ACC112 (cell line): ENCODE measurements at regions not wholly inside any gene's neighbourhood (a gene's known extent, or its start where the extent isn't known, plus 50 kb on each side); places are given as distances from the start of the nearest gene placed in this dataset.
"Not testable (repeated sequence)": the region's sequence is repeated elsewhere in the genome, so short reads cannot be mapped to it uniquely, and the experiment has no call there.

Experiments used
- H2AFZ ChIP-seq: fragments of 200-600 bp; sonication (generic); one replicate; pipeline ENCODE4 v1.6.0; 2017; ENCODE audit warnings: antibody characterized with exemption, low read length; ENCODE audit not compliant: unreplicated experiment
- H3K27ac ChIP-seq: fragments of 200-600 bp; sonication (generic); 2 replicates; pipeline ENCODE4 v1.5.1; 2014; ENCODE audit warnings: low read depth, mild to moderate bottlenecking, antibody characterized with exemption, low read length, moderate library complexity
- H3K27me3 ChIP-seq: fragments of 200-600 bp; sonication (generic); 2 replicates; pipeline ENCODE4 v1.6.1; 2014; ENCODE audit warnings: mild to moderate bottlenecking, antibody characterized with exemption, low read length, moderate library complexity, mixed read lengths; ENCODE audit not compliant: insufficient read depth
- H3K36me3 ChIP-seq: fragments of 200-600 bp; sonication (generic); 2 replicates; pipeline ENCODE4 v1.6.1; 2016; ENCODE audit warnings: mild to moderate bottlenecking, antibody characterized with exemption, low read length, moderate library complexity, mixed read lengths; ENCODE audit not compliant: insufficient read depth
- H3K4me1 ChIP-seq: fragments of 200-600 bp; sonication (generic); one replicate; pipeline ENCODE4 v1.6.1; 2016; ENCODE audit warnings: low read length, mixed read lengths; ENCODE audit not compliant: insufficient read depth, unreplicated experiment, control insufficient read depth
- H3K4me3 ChIP-seq: fragments of 200-600 bp; sonication (generic); 2 replicates; pipeline ENCODE4 v1.5.1; 2014; ENCODE audit warnings: mild to moderate bottlenecking, low read depth, low read length
- H3K79me2 ChIP-seq: fragments of 200-600 bp; sonication (generic); one replicate; pipeline ENCODE4 v1.6.0; 2016; ENCODE audit warnings: low read length; ENCODE audit not compliant: control insufficient read depth, unreplicated experiment, insufficient read depth

DNA sequence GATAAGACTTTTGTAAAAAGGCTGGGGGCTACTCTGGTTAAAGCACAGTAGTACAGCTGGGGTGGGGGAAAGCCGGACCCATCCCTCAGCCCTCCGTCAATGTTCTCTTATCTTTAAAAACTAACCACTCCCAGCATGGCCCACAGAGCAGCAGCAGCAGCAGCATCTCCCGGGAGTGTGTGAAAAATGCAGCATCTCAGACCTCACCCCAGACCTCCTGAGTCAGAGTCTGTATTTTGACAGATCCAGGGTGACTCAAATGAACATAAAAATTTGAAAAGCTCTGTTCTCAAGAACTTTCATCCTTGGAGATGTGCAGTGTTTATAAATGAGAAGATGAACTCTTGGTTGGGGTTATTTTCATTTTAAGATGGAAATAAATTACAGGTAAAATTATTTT, 277.7 kb upstream of the ECI2 start:
- no peak overlapping the region for H3K4me3 ChIP-seq
- no peak overlapping the region for H3K27ac ChIP-seq
- H3K36me3 ChIP-seq: no peaks in the 10 kb centered on the region
- H3K79me2 ChIP-seq: no peaks in the 10 kb centered on the region
- no peaks in the 10 kb centered on the region for H3K4me1 ChIP-seq
- H2AFZ ChIP-seq: no peak overlapping the region
- no peaks in the 10 kb centered on the region for H3K27me3 ChIP-seq

DNA sequence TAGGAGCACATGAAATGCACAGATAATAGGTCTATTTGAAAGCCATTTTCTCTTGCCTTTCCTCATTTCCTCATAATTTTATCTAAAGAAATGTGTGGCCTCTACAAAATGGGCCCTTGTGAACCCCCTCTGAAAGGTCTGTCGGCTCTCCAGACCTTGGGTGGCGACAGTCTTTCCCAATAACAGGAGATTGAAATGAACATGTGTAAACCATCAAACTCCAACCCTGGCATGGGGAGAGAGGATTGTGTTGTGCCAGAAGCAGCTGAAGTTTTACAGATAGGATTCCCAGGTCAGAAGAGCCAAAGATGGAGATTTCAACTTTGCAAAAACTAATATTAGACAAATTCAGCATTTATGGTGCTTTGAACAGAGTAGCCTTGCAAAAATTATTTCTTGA, 277.1 kb upstream of the ECI2 start:
- Histone ChIP-seq H3K27me3 (no peaks in the 10 kb centered on the region), H3K79me2 (no peaks in the 10 kb centered on the region), H3K4me1 (no peaks in the 10 kb centered on the region), H2AFZ (no peak overlapping the region), H3K4me3 (no peak overlapping the region), H3K27ac (no peak overlapping the region), H3K36me3 (no peaks in the 10 kb centered on the region)

GRCh38 chr6:4412077-4412476, 276.7 kb upstream of the ECI2 start:
- no peaks in the 10 kb centered on the region for H3K4me1 ChIP-seq
- H3K36me3 ChIP-seq: no peaks in the 10 kb centered on the region
- H2AFZ ChIP-seq: no peak overlapping the region
- no peak overlapping the region for H3K4me3 ChIP-seq
- H3K27ac ChIP-seq: no peak overlapping the region
- H3K27me3 ChIP-seq: no peaks in the 10 kb centered on the region
- H3K79me2 ChIP-seq: no peaks in the 10 kb centered on the region

GRCh38 chr6:4407710-4408109, 272.3 kb upstream of the ECI2 start:
- H2AFZ ChIP-seq, H3K4me3 ChIP-seq, H3K79me2 ChIP-seq, H3K36me3 ChIP-seq, H3K27me3 ChIP-seq, H3K27ac ChIP-seq: not testable (repeated sequence)
- H3K4me1 ChIP-seq: peaks cover 12% of the 10 kb centered on the region

GRCh38 chr6:4405621-4406212, 270.3 kb upstream of the ECI2 start:
- Histone ChIP-seq H3K79me2 (no peaks in the 10 kb centered on the region), H3K4me1 (peaks cover 23% of the 10 kb centered on the region), H3K4me3 (no peak overlapping the region), H3K27me3 (no peaks in the 10 kb centered on the region), H2AFZ (no peak overlapping the region), H3K27ac (no peak overlapping the region), H3K36me3 (no peaks in the 10 kb centered on the region)

- no peaks in the 10 kb centered on the region for H3K36me3 ChIP-seq
- no peaks in the 10 kb centered on the region for H3K79me2 ChIP-seq
- peaks cover 23% of the 10 kb centered on the region for H3K4me1 ChIP-seq
- H3K27me3 ChIP-seq: no peaks in the 10 kb centered on the region
- H2AFZ ChIP-seq: no peak overlapping the region
- H3K27ac ChIP-seq: no peak overlapping the region
- H3K4me3 ChIP-seq: no peak overlapping the region
Measured at GRCh38 chr6:4404415-4404814, 269.0 kb upstream of the ECI2 start.

DNA sequence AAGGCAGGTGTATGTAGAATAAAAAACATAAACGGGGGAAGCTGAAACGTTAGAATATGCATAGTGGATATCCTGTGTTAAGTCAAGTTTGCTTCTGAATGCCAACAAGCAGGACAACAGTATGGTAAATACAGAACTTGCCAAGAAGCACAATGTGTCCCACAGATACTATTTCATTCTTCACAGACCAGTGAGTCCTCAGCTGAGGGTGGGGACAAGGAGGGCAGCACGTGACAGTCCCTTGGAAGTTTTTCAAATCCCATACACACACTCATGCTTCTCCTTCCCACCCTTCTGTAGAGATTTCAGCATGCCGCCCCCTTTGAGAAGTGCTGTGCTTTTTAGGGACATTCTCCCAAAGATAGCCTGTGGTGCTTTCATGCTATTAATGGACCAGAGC, 268.5 kb upstream of the ECI2 start:
- no peak overlapping the region for H3K27ac ChIP-seq
- H2AFZ ChIP-seq: no peak overlapping the region
- no peaks in the 10 kb centered on the region for H3K79me2 ChIP-seq
- H3K4me3 ChIP-seq: no peak overlapping the region
- no peaks in the 10 kb centered on the region for H3K27me3 ChIP-seq
- no peaks in the 10 kb centered on the region for H3K36me3 ChIP-seq
- peaks cover 23% of the 10 kb centered on the region for H3K4me1 ChIP-seq

DNA sequence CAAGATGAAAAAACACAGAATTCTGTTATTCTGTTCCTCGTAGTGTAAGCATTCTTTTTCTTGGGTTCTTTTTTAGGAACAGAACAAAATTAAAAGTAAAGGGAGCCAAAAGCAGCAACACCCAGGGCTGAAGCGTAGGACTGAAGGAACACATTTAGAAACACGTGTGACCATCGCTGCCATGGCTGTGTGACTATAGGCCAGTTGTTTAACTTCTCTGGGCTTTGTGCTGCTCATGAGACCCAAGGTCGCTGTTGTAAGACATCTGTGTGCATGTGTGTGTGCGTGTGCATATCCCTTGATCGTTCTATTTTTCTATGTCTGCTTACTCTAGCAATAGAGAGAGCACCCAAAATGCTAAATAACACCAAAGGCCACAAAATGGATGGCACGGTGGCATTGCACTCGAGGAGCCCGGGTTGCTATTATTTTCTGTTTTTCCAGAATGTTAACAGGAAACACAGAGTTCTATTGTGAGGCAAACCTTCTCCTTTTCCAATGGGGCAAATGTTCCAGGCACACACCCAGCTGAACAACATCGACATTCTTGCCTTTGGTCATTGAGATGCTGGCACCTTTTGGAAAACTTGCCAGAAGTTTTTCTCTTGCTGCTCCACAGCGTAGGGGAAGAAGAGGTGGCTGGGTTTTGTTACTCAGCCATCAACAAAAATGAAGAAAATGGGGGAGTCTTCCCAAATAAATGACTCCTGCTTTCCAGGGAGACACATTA, 267.8 kb upstream of the ECI2 start:
- no peak overlapping the region for H3K4me3 ChIP-seq
- peaks cover 23% of the 10 kb centered on the region for H3K4me1 ChIP-seq
- no peaks in the 10 kb centered on the region for H3K79me2 ChIP-seq
- peak overlapping the region; percentile 60 for H3K27ac ChIP-seq
- H3K27me3 ChIP-seq: no peaks in the 10 kb centered on the region
- peak overlapping the region; percentile 44 for H2AFZ ChIP-seq
- H3K36me3 ChIP-seq: no peaks in the 10 kb centered on the region

DNA sequence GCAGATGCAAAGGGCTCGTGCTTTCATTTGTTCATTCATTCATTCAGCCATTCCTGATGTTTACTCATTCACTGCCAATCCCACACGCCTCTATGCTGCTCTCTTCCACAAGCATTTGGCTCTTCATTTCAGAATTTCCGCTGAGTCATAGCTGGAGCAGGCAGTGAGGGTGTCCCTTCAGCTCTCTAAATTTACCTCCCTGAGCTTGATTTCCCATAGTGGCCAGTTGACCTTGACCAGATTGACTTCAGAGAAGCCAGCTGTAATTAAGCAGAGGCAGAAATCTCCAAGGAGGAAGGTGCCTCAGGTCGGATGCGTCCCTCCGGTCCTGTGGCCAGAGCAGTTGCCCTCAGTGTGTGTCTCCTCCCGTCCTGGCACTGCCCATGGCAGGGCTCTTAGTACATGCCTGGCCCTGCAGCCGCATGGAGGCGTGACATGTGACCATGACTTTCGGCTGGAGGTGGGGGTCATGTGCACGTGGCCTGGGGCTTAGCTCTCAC, 267.2 kb upstream of the ECI2 start:
- H3K4me3 ChIP-seq: peak overlapping the region; percentile 0; the same call in 1 of the 2 replicates
- H3K4me1 ChIP-seq: peaks cover 23% of the 10 kb centered on the region
- H3K27me3 ChIP-seq: no peaks in the 10 kb centered on the region
- H2AFZ ChIP-seq: peak overlapping the region; percentile 44
- H3K36me3 ChIP-seq: no peaks in the 10 kb centered on the region
- no peaks in the 10 kb centered on the region for H3K79me2 ChIP-seq
- peak overlapping the region; percentile 60 for H3K27ac ChIP-seq

DNA sequence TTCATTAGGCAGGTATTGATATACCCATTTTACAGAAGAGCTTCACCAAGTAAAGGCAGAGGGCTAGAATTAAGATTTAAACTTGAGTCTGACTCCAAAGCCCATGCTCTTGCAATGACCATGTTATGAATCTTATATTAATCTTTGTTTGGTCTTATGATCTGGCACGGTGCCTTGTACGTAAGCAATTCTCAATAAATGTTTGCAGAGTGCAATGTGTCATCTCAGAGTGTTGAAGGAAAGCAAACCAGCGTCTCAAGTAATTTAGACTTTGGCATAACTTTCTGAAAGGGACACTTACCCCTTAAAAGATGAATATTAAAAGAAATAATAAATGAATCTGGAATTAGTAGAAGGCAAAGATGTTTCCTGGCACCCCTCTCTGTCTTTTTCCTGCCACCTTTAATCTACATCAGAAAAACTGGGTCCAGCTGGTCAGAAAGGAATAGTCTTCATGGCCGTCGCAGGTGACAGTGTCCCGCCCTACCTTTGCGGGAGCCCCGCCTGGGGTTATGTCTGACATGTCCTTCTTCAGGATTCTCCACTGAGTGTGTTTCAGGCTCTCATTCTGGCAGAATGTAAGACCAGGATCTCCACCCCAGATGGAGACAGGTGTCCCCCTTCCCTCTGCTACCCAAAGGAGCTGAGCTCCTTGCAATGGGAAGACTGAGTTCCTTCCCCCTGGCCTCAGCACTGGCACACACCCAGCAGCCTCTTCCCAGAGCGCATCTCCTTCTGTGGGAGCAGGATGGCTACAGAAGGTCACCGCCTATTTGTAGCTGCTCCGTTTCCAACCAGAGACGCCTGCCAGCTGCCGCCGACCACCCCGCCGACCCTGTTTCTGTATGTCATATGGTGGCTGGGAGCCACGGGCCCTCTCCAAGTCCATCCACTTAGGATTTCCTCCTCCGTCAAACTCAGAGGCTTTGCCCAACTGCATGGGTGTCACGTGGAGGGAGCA, 266.3 kb upstream of the ECI2 start:
- Histone ChIP-seq H3K4me3 (peak overlapping the region; percentile 0; the same call in 1 of the 2 replicates), H3K27ac (peak overlapping the region; percentile 60), H3K36me3 (no peaks in the 10 kb centered on the region), H3K27me3 (no peaks in the 10 kb centered on the region), H3K4me1 (peaks cover 23% of the 10 kb centered on the region), H2AFZ (peak overlapping the region; percentile 44), H3K79me2 (no peaks in the 10 kb centered on the region)
